ENCODE measurements at regions not wholly inside any gene's neighbourhood (a gene's known extent, or its start where the extent isn't known, plus 50 kb on each side); places are given as distances from the start of the nearest gene placed in this dataset.
A peak's percentile ranks its signal among the peaks of the same experiment; 100 is the strongest.

DNA sequence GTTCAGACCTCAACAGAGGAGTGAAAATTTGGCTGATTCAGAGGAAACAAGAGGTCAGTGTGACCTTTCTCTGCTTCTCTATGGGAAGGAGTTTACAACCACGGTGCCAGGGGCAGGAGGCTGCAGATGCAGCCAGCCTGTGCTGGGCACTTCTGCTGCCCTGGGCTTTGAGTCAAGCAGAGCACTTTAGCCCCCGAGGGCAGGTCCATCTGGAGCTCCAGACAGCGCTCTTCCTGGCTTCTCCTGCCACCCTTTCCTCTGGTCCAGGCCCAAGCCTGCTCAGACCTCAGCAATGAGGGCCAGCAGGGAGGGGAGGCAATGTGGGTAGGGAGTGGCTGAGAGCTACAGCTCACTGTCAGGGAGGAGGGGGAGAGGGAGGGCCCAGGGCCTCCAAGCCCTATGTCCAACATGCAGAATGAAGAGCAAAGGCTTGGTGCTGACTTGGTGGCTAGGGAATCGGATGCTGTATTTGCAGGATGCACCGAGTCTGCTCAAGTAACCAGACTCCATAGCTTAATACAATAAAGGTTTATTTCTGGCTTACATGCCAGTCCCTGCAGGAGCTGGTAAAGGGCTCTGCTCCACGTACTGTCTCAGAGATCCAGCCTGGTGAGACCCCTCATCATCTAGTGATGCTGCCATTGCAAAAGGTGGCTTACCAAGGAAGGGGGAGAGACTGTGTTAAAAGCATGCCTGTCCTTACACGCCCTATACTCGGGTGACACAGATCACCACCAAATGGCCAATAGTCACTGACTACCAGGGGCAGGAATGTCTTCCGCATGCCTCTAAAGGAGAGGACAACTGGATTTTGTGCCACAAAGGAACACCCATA lies 481.6 kb downstream of the RPS24 start:
- Histone ChIP-seq H3K4me1 (ENCODE audit: control insufficient read depth in 1 of 2, low read depth in 2 of 2) (peaks cover 10 to 31% of the 10 kb centered on the region in 2 donors), H3K9me3 (no peaks in the 10 kb centered on the region), H3K4me3 (no peak overlapping the region), H3K27me3 (replicated peaks; ENCODE audit: insufficient read depth) (no peaks in the 10 kb centered on the region), H3K36me3 (no peaks in the 10 kb centered on the region), H3K27ac (peak overlapping the region; percentile 23 to 40)
- ATAC-seq (ENCODE audit: insufficient number of reproducible peaks, low FRiP score, low read depth) = no peak
- TF ChIP-seq, protein P1, sequence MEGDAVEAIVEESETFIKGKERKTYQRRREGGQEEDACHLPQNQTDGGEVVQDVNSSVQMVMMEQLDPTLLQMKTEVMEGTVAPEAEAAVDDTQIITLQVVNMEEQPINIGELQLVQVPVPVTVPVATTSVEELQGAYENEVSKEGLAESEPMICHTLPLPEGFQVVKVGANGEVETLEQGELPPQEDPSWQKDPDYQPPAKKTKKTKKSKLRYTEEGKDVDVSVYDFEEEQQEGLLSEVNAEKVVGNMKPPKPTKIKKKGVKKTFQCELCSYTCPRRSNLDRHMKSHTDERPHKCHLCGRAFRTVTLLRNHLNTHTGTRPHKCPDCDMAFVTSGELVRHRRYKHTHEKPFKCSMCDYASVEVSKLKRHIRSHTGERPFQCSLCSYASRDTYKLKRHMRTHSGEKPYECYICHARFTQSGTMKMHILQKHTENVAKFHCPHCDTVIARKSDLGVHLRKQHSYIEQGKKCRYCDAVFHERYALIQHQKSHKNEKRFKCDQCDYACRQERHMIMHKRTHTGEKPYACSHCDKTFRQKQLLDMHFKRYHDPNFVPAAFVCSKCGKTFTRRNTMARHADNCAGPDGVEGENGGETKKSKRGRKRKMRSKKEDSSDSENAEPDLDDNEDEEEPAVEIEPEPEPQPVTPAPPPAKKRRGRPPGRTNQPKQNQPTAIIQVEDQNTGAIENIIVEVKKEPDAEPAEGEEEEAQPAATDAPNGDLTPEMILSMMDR (IDR thresholded peaks at IDR 0.05) = no peak
- no peak for DNase-seq (ENCODE audit: low spot score)

DNA sequence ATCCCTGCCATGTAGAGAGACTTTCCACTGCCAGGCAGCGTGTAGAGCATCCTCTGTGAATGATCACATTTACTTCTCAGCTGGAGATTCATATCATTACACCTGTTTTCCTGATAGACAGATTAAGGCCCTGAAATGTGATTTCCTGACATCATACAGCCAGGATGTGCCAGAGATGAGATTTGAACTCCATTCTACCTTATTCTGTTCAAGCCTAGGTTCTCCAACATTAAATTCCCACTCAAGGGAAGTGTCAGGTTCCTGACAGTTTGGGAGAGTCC lies 482.1 kb downstream of the RPS24 start:
- no peak overlapping the region for H3K27ac ChIP-seq
- H3K9me3 ChIP-seq = no peaks in the 10 kb centered on the region
- no peaks in the 10 kb centered on the region for H3K27me3 ChIP-seq (replicated peaks; ENCODE audit: insufficient read depth)
- DNase-seq (ENCODE audit: low spot score) = no peak
- ATAC-seq (ENCODE audit: insufficient number of reproducible peaks, low FRiP score, low read depth) = no peak
- TF ChIP-seq, protein P1 (IDR thresholded peaks at IDR 0.05) = no peak
- no peak overlapping the region for H3K4me3 ChIP-seq
- H3K4me1 ChIP-seq (ENCODE audit: control insufficient read depth in 1 of 2, low read depth in 2 of 2) = peaks cover 10 to 31% of the 10 kb centered on the region in 2 donors
- no peaks in the 10 kb centered on the region for H3K36me3 ChIP-seq

DNA sequence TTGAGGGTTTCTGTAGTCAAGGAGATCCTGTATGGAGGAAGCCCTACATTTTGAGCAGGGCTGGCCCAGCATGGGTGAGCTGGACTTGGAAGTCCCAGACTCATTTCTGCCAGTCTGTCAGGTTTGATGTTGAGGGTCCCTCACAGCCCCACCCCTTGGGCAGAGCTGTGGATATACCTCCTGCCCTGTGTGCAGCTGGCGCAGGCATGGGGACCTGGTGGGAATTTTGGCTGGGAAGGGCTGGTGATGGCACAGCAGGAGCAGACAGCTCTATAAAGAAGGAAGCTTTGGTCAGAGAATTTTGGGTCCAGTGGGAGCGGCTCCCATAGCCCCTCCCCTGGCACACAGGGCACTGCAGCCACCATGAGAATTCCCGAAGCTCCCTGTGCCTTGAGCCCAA lies 482.6 kb downstream of the RPS24 start:
- no peak for ATAC-seq (ENCODE audit: insufficient number of reproducible peaks, low FRiP score, low read depth)
- H3K4me1 ChIP-seq (ENCODE audit: control insufficient read depth in 1 of 2, low read depth in 2 of 2) = peaks cover 10 to 31% of the 10 kb centered on the region in 2 donors
- H3K27ac ChIP-seq = no peak overlapping the region
- no peaks in the 10 kb centered on the region for H3K27me3 ChIP-seq (replicated peaks; ENCODE audit: insufficient read depth)
- H3K4me3 ChIP-seq = no peak overlapping the region
- no peaks in the 10 kb centered on the region for H3K9me3 ChIP-seq
- TF ChIP-seq, protein P1 (IDR thresholded peaks at IDR 0.05) = no peak
- no peaks in the 10 kb centered on the region for H3K36me3 ChIP-seq
- DNase-seq (ENCODE audit: low spot score) = no peak

DNA sequence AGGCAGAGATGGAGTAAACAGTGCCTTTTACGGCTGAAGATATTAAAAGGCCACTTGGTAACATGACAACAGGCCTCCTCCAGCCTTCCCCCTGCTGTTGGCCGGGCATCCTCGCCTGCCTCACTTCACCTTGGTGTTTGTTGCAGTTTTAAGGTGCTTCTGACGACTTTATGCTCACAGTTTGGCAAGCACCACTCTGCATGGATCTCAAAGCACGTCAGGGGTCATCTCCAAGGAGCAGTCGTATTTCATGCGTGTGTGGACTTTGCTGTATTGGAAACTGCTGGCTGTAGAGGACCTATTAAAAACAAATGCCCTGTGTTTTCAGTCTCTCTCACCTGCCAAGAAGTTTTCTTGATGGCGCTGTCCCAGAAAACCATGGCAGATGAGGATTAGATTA lies 483.1 kb downstream of the RPS24 start:
- no peaks in the 10 kb centered on the region for H3K9me3 ChIP-seq
- peaks cover 10 to 31% of the 10 kb centered on the region in 2 donors for H3K4me1 ChIP-seq (ENCODE audit: control insufficient read depth in 1 of 2, low read depth in 2 of 2)
- no peak overlapping the region for H3K27ac ChIP-seq
- H3K36me3 ChIP-seq = no peaks in the 10 kb centered on the region
- DNase-seq (ENCODE audit: low spot score) = no peak
- ATAC-seq (ENCODE audit: insufficient number of reproducible peaks, low FRiP score, low read depth) = no peak
- no peaks in the 10 kb centered on the region for H3K27me3 ChIP-seq (replicated peaks; ENCODE audit: insufficient read depth)
- H3K4me3 ChIP-seq = no peak overlapping the region
- TF ChIP-seq, protein P1 (IDR thresholded peaks at IDR 0.05) = no peak

DNA sequence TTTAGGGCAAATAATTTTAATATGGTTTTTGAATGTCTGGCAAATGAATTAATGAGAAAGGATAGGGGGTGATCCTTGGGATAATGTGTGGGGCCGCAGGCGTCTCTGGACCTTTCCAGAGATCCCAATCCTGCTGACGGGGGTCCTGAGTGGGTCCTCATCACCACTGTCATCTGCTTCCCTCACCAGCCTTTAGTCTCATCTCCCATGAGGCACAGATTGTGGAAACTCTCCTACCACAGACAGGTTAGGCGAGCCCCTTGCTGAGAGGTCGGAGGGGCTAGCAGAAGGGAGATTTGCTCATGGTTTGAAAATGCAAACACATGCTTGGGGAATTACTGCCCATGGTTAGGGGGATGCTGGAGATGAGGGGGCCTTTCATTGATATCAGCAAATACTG lies 484.6 kb downstream of the RPS24 start:
- no peaks in the 10 kb centered on the region for H3K27me3 ChIP-seq (replicated peaks; ENCODE audit: insufficient read depth)
- no peak overlapping the region for H3K4me3 ChIP-seq
- no peaks in the 10 kb centered on the region for H3K36me3 ChIP-seq
- no peaks in the 10 kb centered on the region for H3K9me3 ChIP-seq
- DNase-seq (ENCODE audit: low spot score) (no peak), ATAC-seq (ENCODE audit: insufficient number of reproducible peaks, low FRiP score, low read depth) (no peak)
- TF ChIP-seq, protein P1 (IDR thresholded peaks at IDR 0.05) = no peak
- no peak overlapping the region for H3K27ac ChIP-seq
- peaks cover 10 to 30% of the 10 kb centered on the region in 2 donors for H3K4me1 ChIP-seq (ENCODE audit: control insufficient read depth in 1 of 2, low read depth in 2 of 2)

All from thoracic aorta (tissue), 2 donors.